K562 (cell line): ENCODE measurements at regions not wholly inside any gene's neighbourhood (a gene's known extent, or its start where the extent isn't known, plus 50 kb on each side); places are given as distances from the start of the nearest gene placed in this dataset.

Experiments used
- ATAC-seq: fragments of 200-7000 bp; cut with Tn5 transposase; 3 replicates; pipeline ENCODE4 v1.9.1; 2020; ENCODE audit warnings: moderate library complexity
- BruUV-seq: library from RNA; stranded (reverse); fragments of 400-500 nt; replicated peaks from 2 replicates; lab custom pipeline; 2021; lab: Mats Ljungman, UMichigan
- CTCF ChIA-PET: fragments of 300-600 bp; formaldehyde crosslinking; extraction: SDS; loops from one replicate; lab custom pipeline; 2021; ENCODE audit warnings: low intra/inter-chr PET ratio; lab: Yijun Ruan, JAX
- POLR2A ChIA-PET: fragments of 300-600, 350-650 bp; sonication (Branson Sonifier 250); formaldehyde crosslinking; extraction: SDS; loops from one replicate; lab custom pipeline; 2021; ENCODE audit warnings: antibody characterized with exemption, inconsistent platforms; lab: Yijun Ruan, JAX
- DNase-seq, 4 experiments: peaks; one replicate each; pipeline versions ENCODE4 v3.0.0 to v3.0.0-alpha.2; 2011 to 2018; ENCODE audit warnings: low spot score in 3 of 4, mixed read lengths in 3 of 4; ENCODE audit errors: extremely low read depth in 1 of 4
- FAIRE-seq: peaks from 2 replicates; lab custom pipeline; 2011; peaks lifted over from hg19 to GRCh38; lab: Jason Lieb, UNC
- H2AFZ ChIP-seq: 2 replicates; pipeline ENCODE4 v1.6.0; 2011; ENCODE audit warnings: low read depth, low read length, control low read depth, inconsistent platforms
- H3K27ac ChIP-seq: fragments of 200-600 bp; 3 replicates; pipeline ENCODE4 v1.8.0; 2011; ENCODE audit warnings: low read depth, mild to moderate bottlenecking, control low read depth, inconsistent platforms, low read length, moderate library complexity, mixed read lengths; ENCODE audit errors: extremely low read depth
- H3K27me3 ChIP-seq, 2 experiments: fragments of 300-600 bp in 1 of 2; 2 replicates in 1 of 2; 3 replicates in 1 of 2; pipeline versions ENCODE4 v1.6.0 to v1.8.0; 2011; ENCODE audit warnings: inconsistent platforms in 2 of 2, low read length in 2 of 2, mild to moderate bottlenecking in 1 of 2, mixed read lengths in 1 of 2, moderate library complexity in 1 of 2; ENCODE audit not compliant: control insufficient read depth in 2 of 2, insufficient read depth in 2 of 2
- H3K36me3 ChIP-seq: fragments of 300-600 bp; 3 replicates; pipeline ENCODE4 v1.8.0; 2011; ENCODE audit warnings: mild to moderate bottlenecking, low read length, inconsistent platforms; ENCODE audit not compliant: control insufficient read depth, insufficient read depth
- H3K4me1 ChIP-seq, 2 experiments: fragments of 200-600 bp in 1 of 2; replicated peaks in 1 of 2; 2 replicates in 1 of 2; 3 replicates in 1 of 2; pipeline versions ENCODE4 v1.5.1 to v1.8.0; 2011; ENCODE audit warnings: inconsistent platforms in 2 of 2, low read length in 2 of 2, mild to moderate bottlenecking in 1 of 2, mixed read lengths in 1 of 2, moderate library complexity in 1 of 2; ENCODE audit not compliant: control insufficient read depth in 2 of 2, insufficient read depth in 2 of 2
- H3K4me2 ChIP-seq: 2 replicates; pipeline ENCODE4 v1.6.1; 2011; ENCODE audit warnings: low read length, control low read depth, inconsistent platforms, mixed read lengths; ENCODE audit not compliant: insufficient read depth
- H3K4me3 ChIP-seq: fragments of 200-600 bp; sonication (generic), shearing (Covaris generic); 2 replicates; pipeline ENCODE4 v1.5.1; 2016; ENCODE audit warnings: control low read depth, inconsistent platforms
- H3K79me2 ChIP-seq: fragments of 200-600 bp; 3 replicates; pipeline ENCODE4 v1.8.0; 2011; ENCODE audit warnings: low read length, inconsistent platforms; ENCODE audit not compliant: control insufficient read depth, insufficient read depth
- H3K9ac ChIP-seq, 2 experiments: 2 replicates each; pipeline versions ENCODE4 v1.6.0 to v1.6.1; 2011; ENCODE audit warnings: low read depth in 2 of 2, low read length in 2 of 2, control low read depth in 1 of 2, inconsistent platforms in 1 of 2, mild to moderate bottlenecking in 1 of 2, mixed read lengths in 1 of 2; ENCODE audit not compliant: insufficient read depth in 1 of 2
- H3K9me1 ChIP-seq: one replicate; pipeline ENCODE4 v1.6.0; 2011; ENCODE audit warnings: inconsistent platforms, mild to moderate bottlenecking, low read length, moderate library complexity; ENCODE audit not compliant: control insufficient read depth, insufficient read depth
- H3K9me3 ChIP-seq: replicated peaks from 2 replicates; pipeline ENCODE4 v1.5.1; 2011; ENCODE audit warnings: low read depth, low read length, inconsistent platforms; ENCODE audit not compliant: control insufficient read depth, insufficient read depth
- H4K20me1 ChIP-seq: replicated peaks from 2 replicates; pipeline ENCODE4 v1.6.1; 2011; ENCODE audit warnings: low read length, inconsistent platforms, mixed read lengths; ENCODE audit not compliant: control insufficient read depth, insufficient read depth
- BRD9 ChIP-seq: fragments of 450-650 bp; IDR thresholded peaks from 2 replicates; pipeline ENCODE4 v1.6.1; 2018; ENCODE audit warnings: low read depth; ENCODE audit not compliant: partially characterized antibody
- CREB1 ChIP-seq, 2 experiments: sonication (generic) in 1 of 2; formaldehyde crosslinking in 1 of 2; IDR thresholded peaks; 2 replicates each; pipeline versions ENCODE4 v1.6.1 to v1.8.0; 2012 to 2022; ENCODE audit warnings: inconsistent platforms in 1 of 2, mild to moderate bottlenecking in 1 of 2, missing genetic modification reagents in 1 of 2, moderate library complexity in 1 of 2
- CREB3 ChIP-seq: fragments of 450-650 bp; conservative IDR thresholded peaks from 2 replicates; pipeline ENCODE4 v1.6.1; 2016; ENCODE audit warnings: missing genetic modification characterization, low read depth, mild to moderate bottlenecking, missing compliant biosample characterization, moderate library complexity
- CTBP1 ChIP-seq: fragments of 450-650 bp; IDR thresholded peaks from 2 replicates; pipeline ENCODE4 v1.6.1; 2016; ENCODE audit warnings: borderline replicate concordance
- FOXM1 ChIP-seq, 2 experiments: fragments of 450-650 bp in 1 of 2; sonication (generic) in 1 of 2; formaldehyde crosslinking in 1 of 2; IDR thresholded peaks; 2 replicates each; pipeline versions ENCODE4 v1.6.1 to v1.9.0; 2017 to 2022; ENCODE audit warnings: low read depth in 2 of 2, mild to moderate bottlenecking in 2 of 2, missing genetic modification reagents in 1 of 2, moderate library complexity in 1 of 2
- FOXP1 ChIP-seq: sonication (generic); formaldehyde crosslinking; IDR thresholded peaks from 2 replicates; pipeline ENCODE4 v1.8.0; 2022; ENCODE audit warnings: mild to moderate bottlenecking, missing genetic modification reagents
- GMEB1 ChIP-seq: fragments of 250-450 bp; sonication (Bioruptor Pico); IDR thresholded peaks from 2 replicates; pipeline ENCODE4 v1.4.0; 2020; ENCODE audit warnings: mild to moderate bottlenecking
- MYC ChIP-seq, 2 experiments: fragments of 250-450 bp in 1 of 2; sonication (Bioruptor Pico) in 1 of 2; IDR thresholded peaks; 2 replicates each; pipeline versions ENCODE4 v1.5.1 to v1.6.1; 2012 to 2021; ENCODE audit warnings: low read depth in 2 of 2, borderline replicate concordance in 1 of 2, improper control_type of control experiment in 1 of 2, low read length in 1 of 2, mild to moderate bottlenecking in 1 of 2, moderate library complexity in 1 of 2
- ZNF511 ChIP-seq: sonication (generic); formaldehyde crosslinking; IDR thresholded peaks from 2 replicates; pipeline ENCODE4 v1.8.0; 2022; ENCODE audit warnings: mild to moderate bottlenecking, missing genetic modification reagents
- ZNF785 ChIP-seq: fragments of 250-450 bp; sonication (Bioruptor Pico); IDR thresholded peaks from 2 replicates; pipeline ENCODE4 v1.4.0; 2020; ENCODE audit warnings: mild to moderate bottlenecking
- WGBS: fragments of 100-300 bp; shearing (Covaris generic); methylation state at CpG from one replicate; pipeline ENCODE4 v1.1.6; 2016; ENCODE audit warnings: low coverage, mixed read lengths; ENCODE audit not compliant: insufficient coverage; ENCODE audit errors: missing lambda C conversion rate; 5-methylcytosine and 5-hydroxymethylcytosine counted together
- in situ Hi-C: fragments of 300-500 bp; cut with MboI; formaldehyde crosslinking; loops from 4 replicates; pipeline ENCODE4 v1.15.0; 2018; ENCODE audit warnings: inconsistent platforms, mixed read lengths
- intact Hi-C: fragments of 100-400 bp; cut with micrococcal nuclease; formaldehyde crosslinking; loops from 2 replicates; pipeline ENCODE4 v1.14.2; 2022
- TF ChIP-seq, protein P1 (sequence below), 2 experiments: fragments of 450-650 bp; IDR thresholded peaks; 2 replicates each; pipeline ENCODE4 v1.6.1; 2016
- TF ChIP-seq, protein P2 (sequence below): fragments of 200-800 bp; sonication (Bioruptor generic); IDR thresholded peaks from 2 replicates; pipeline ENCODE4 v1.6.1; 2017; ENCODE audit warnings: missing genetic modification characterization, missing compliant biosample characterization

- Histone ChIP-seq H3K9ac (no peak overlapping the region), H3K36me3 (no peaks in the 10 kb centered on the region), H3K4me2 (no peak overlapping the region), H3K27me3 (no peaks in the 10 kb centered on the region), H2AFZ (no peak overlapping the region), H4K20me1 (no peaks in the 10 kb centered on the region), H3K27ac (no peak overlapping the region), H3K9me3 (no peaks in the 10 kb centered on the region), H3K4me3 (no peak overlapping the region), H3K79me2 (no peaks in the 10 kb centered on the region), H3K4me1 (no peaks in the 10 kb centered on the region), H3K9me1 (no peaks in the 10 kb centered on the region)
- FAIRE-seq = no peak
- no peak for ATAC-seq
- ChIA-PET POLR2A (no interaction called here), CTCF (no interaction called here)
- intact Hi-C loops (no loop called here), in situ Hi-C loops (no loop called here)
- DNase-seq = no peak
- WGBS = 13% methylated on average over 4 of the region's 4 CpGs
- no TSS peak for BruUV-seq
- TF ChIP-seq, protein P1, sequence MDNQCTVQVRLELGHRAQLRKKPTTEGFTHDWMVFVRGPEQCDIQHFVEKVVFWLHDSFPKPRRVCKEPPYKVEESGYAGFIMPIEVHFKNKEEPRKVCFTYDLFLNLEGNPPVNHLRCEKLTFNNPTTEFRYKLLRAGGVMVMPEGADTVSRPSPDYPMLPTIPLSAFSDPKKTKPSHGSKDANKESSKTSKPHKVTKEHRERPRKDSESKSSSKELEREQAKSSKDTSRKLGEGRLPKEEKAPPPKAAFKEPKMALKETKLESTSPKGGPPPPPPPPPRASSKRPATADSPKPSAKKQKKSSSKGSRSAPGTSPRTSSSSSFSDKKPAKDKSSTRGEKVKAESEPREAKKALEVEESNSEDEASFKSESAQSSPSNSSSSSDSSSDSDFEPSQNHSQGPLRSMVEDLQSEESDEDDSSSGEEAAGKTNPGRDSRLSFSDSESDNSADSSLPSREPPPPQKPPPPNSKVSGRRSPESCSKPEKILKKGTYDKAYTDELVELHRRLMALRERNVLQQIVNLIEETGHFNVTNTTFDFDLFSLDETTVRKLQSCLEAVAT (IDR thresholded peaks at IDR 0.05) = no peak
- TF ChIP-seq GMEB1 (CRISPR knock-in tag) (no peak), ZNF511 (CRISPR knock-in tag) (no peak), CREB3 (tag) (no peak), FOXP1 (CRISPR knock-in tag) (no peak), BRD9 (no peak), MYC (IDR thresholded peaks at IDR 0.05; ENCODE audit: low read depth, low read length) (no peak), MYC (CRISPR knock-in tag; IDR thresholded peaks at IDR 0.05; ENCODE audit: borderline replicate concordance, low read depth) (no peak), FOXM1 (IDR thresholded peaks at IDR 0.05; ENCODE audit: low read depth) (no peak), FOXM1 (CRISPR knock-in tag; IDR thresholded peaks at IDR 0.05; ENCODE audit: low read depth) (no peak), CTBP1 (no peak), ZNF785 (CRISPR knock-in tag) (no peak), CREB1 (IDR thresholded peaks at IDR 0.05) (no peak), CREB1 (CRISPR knock-in tag; IDR thresholded peaks at IDR 0.05) (no peak)
- TF ChIP-seq, protein P2, sequence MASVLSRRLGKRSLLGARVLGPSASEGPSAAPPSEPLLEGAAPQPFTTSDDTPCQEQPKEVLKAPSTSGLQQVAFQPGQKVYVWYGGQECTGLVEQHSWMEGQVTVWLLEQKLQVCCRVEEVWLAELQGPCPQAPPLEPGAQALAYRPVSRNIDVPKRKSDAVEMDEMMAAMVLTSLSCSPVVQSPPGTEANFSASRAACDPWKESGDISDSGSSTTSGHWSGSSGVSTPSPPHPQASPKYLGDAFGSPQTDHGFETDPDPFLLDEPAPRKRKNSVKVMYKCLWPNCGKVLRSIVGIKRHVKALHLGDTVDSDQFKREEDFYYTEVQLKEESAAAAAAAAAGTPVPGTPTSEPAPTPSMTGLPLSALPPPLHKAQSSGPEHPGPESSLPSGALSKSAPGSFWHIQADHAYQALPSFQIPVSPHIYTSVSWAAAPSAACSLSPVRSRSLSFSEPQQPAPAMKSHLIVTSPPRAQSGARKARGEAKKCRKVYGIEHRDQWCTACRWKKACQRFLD (CRISPR knock-in tag) = no peak
Observed at GRCh38 chr1:214900590-214900989, 181.9 kb upstream of the KCNK2 start.
